SU-DHL-6 (cell line): ENCODE measurements at regions not wholly inside any gene's neighbourhood (a gene's known extent, or its start where the extent isn't known, plus 50 kb on each side); places are given as distances from the start of the nearest gene placed in this dataset.

Source experiments
- H2AFZ ChIP-seq: fragments of 200-600 bp; sonication (generic); 2 replicates; pipeline ENCODE4 v1.6.1; 2014; ENCODE audit warnings: low read depth, mild to moderate bottlenecking, moderate library complexity, mixed read lengths, antibody characterized with exemption, low read length; ENCODE audit not compliant: severe bottlenecking
- H3F3A ChIP-seq: fragments of 200-600 bp; shearing (Covaris generic); 2 replicates; pipeline ENCODE4 v1.6.0; 2016; ENCODE audit warnings: antibody characterized with exemption, mild to moderate bottlenecking; ENCODE audit not compliant: insufficient read depth
- H3K27ac ChIP-seq: fragments of 200-600 bp; sonication (generic); 2 replicates; pipeline ENCODE4 v1.5.1; 2016; ENCODE audit warnings: low read depth, mild to moderate bottlenecking, low read length, moderate library complexity, mixed read lengths
- H3K27me3 ChIP-seq: fragments of 200-600 bp; sonication (generic), shearing (Covaris generic); 2 replicates; pipeline ENCODE4 v1.6.0; 2014; ENCODE audit warnings: mild to moderate bottlenecking, low read length
- H3K36me3 ChIP-seq: fragments of 200-600 bp; sonication (generic); 2 replicates; pipeline ENCODE4 v1.6.1; 2014; ENCODE audit warnings: mild to moderate bottlenecking, low read length, mixed read lengths
- H3K4me2 ChIP-seq: fragments of 300-600, 200-600 bp; shearing (Covaris generic), sonication (generic); 2 replicates; pipeline ENCODE4 v1.6.0; 2014; ENCODE audit warnings: low read length, low read depth, mild to moderate bottlenecking; ENCODE audit not compliant: poor library complexity, severe bottlenecking
- H3K4me3 ChIP-seq: fragments of 200-600 bp; sonication (generic); 2 replicates; pipeline ENCODE4 v1.5.1; 2014; ENCODE audit warnings: antibody characterized with exemption, low read length, mild to moderate bottlenecking, mixed read lengths; ENCODE audit not compliant: insufficient read depth, poor library complexity, severe bottlenecking
- H3K79me2 ChIP-seq: fragments of 200-600 bp; sonication (generic); 2 replicates; pipeline ENCODE4 v1.6.1; 2014; ENCODE audit warnings: mild to moderate bottlenecking, low read length, moderate library complexity; ENCODE audit not compliant: insufficient read depth
- H3K9ac ChIP-seq: fragments of 200-600 bp; sonication (generic); 2 replicates; pipeline ENCODE4 v1.7.0; 2014; ENCODE audit warnings: mild to moderate bottlenecking, low read length
- H3K9me2 ChIP-seq: fragments of 200-600 bp; sonication (generic); replicated peaks from 2 replicates; pipeline ENCODE4 v1.6.1; 2014; ENCODE audit warnings: low read length; ENCODE audit not compliant: insufficient read depth
- H3K9me3 ChIP-seq: fragments of 200-600 bp; sonication (generic); 2 replicates; pipeline ENCODE4 v1.6.1; 2014; ENCODE audit warnings: low read length, mixed read lengths; ENCODE audit not compliant: insufficient read depth
- H4K20me1 ChIP-seq: fragments of 200-600 bp; sonication (generic); 2 replicates; pipeline ENCODE4 v1.6.1; 2014; ENCODE audit warnings: low read depth, mild to moderate bottlenecking, antibody characterized with exemption, low read length, moderate library complexity, mixed read lengths
- CTCF ChIP-seq: fragments of 200-600 bp; sonication (generic); IDR thresholded peaks from one replicate; pipeline ENCODE4 v1.5.1; 2017; ENCODE audit warnings: antibody characterized with exemption, mild to moderate bottlenecking, low read length, moderate library complexity; ENCODE audit not compliant: insufficient read depth, poor library complexity, severe bottlenecking
- EZH2phosphoT487 ChIP-seq: fragments of 200-600 bp; sonication (generic), shearing (Covaris generic); conservative IDR thresholded peaks from 2 replicates; pipeline ENCODE4 v1.6.1; 2018; ENCODE audit warnings: mild to moderate bottlenecking, antibody characterized with exemption, low read length, moderate library complexity, mixed read lengths

GRCh38 chr21:19256934-19257660 lies 853.5 kb upstream of the TMPRSS15 start:
- H3K27ac ChIP-seq = no peak overlapping the region
- H2AFZ ChIP-seq = peak overlapping the region; percentile 29
- H3K9ac ChIP-seq = no peak overlapping the region
- TF ChIP-seq EZH2phosphoT487 = no peak
- TF ChIP-seq CTCF = no peak
- no peaks in the 10 kb centered on the region for H3F3A ChIP-seq
- H3K9me3 ChIP-seq = no peaks in the 10 kb centered on the region
- H3K36me3 ChIP-seq = no peaks in the 10 kb centered on the region
- no peaks in the 10 kb centered on the region for H3K27me3 ChIP-seq
- H4K20me1 ChIP-seq = no peaks in the 10 kb centered on the region
- H3K79me2 ChIP-seq = no peaks in the 10 kb centered on the region
- H3K4me3 ChIP-seq = no peak overlapping the region
- H3K9me2 ChIP-seq = no peaks in the 10 kb centered on the region
- no peak overlapping the region for H3K4me2 ChIP-seq

DNA sequence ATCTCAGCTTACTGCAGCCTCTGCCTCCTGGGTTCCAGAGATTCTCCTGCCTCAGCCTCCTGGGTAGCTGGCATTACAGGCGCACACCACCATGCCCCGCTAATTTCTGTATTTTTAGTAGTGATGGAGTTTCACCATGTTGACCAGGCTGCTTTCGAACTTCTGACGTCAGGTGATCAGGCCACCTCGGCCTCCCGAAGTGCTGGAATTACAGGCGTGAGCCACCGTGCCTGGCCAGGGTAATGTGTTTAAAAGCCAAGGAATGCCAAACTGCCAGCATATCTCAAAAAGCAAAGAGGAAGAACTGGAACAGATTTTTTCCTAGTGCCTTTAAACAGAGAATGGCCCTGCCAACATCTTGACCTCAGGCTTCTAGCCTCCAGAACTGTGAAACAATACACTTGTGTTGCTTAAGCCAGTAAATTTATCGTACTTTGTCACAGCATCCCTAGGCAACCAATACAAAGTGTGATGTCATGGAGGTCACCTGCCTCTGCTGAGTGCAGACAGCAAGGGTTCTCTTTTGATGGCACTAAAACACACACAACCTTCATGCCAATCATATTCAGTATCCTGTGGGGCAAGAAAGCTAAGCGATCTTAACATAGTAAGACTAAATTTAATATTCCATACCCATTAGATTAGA lies 858.3 kb upstream of the TMPRSS15 start:
- no peaks in the 10 kb centered on the region for H3F3A ChIP-seq
- H3K36me3 ChIP-seq = no peaks in the 10 kb centered on the region
- no peak overlapping the region for H3K4me2 ChIP-seq
- no peaks in the 10 kb centered on the region for H3K27me3 ChIP-seq
- TF ChIP-seq CTCF (no peak), EZH2phosphoT487 (no peak)
- H2AFZ ChIP-seq = no peak overlapping the region
- H3K9me3 ChIP-seq = no peaks in the 10 kb centered on the region
- H4K20me1 ChIP-seq = no peaks in the 10 kb centered on the region
- H3K9ac ChIP-seq = no peak overlapping the region
- H3K27ac ChIP-seq = no peak overlapping the region
- no peaks in the 10 kb centered on the region for H3K9me2 ChIP-seq
- no peaks in the 10 kb centered on the region for H3K79me2 ChIP-seq
- H3K4me3 ChIP-seq = no peak overlapping the region

DNA sequence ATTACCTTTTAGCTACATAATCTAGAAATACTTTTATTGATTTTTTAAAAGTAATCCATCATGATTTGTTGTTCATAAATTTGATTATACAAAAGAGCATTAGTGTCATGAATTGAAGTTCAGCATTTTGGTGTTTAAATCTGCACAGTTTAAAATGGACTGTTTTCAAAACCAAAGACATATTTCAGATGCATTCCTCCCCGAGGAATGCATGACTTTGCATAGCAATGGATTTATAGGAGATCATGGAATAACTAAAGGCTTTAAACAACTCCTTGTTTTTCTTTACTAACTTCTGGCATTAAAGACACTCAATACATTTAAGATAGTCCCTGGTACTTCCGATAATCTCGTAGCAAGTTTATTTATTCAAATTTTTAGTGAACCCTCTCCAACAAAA lies 863.1 kb upstream of the TMPRSS15 start:
- peaks cover 13% of the 10 kb centered on the region; the same call in 1 of the 2 replicates for H3K9me3 ChIP-seq
- H3K36me3 ChIP-seq = no peaks in the 10 kb centered on the region
- no peak overlapping the region for H3K4me3 ChIP-seq
- no peaks in the 10 kb centered on the region for H3K79me2 ChIP-seq
- H3K27ac ChIP-seq = no peak overlapping the region
- H3K9me2 ChIP-seq = no peaks in the 10 kb centered on the region
- no peak overlapping the region for H3K9ac ChIP-seq
- H3K27me3 ChIP-seq = no peaks in the 10 kb centered on the region
- no peaks in the 10 kb centered on the region for H4K20me1 ChIP-seq
- H2AFZ ChIP-seq = no peak overlapping the region
- TF ChIP-seq EZH2phosphoT487 (no peak), CTCF (no peak)
- no peak overlapping the region for H3K4me2 ChIP-seq
- H3F3A ChIP-seq = no peaks in the 10 kb centered on the region
